ENCODE measurements at regions not wholly inside any gene's neighbourhood (a gene's known extent, or its start where the extent isn't known, plus 50 kb on each side); places are given as distances from the start of the nearest gene placed in this dataset.

DNA sequence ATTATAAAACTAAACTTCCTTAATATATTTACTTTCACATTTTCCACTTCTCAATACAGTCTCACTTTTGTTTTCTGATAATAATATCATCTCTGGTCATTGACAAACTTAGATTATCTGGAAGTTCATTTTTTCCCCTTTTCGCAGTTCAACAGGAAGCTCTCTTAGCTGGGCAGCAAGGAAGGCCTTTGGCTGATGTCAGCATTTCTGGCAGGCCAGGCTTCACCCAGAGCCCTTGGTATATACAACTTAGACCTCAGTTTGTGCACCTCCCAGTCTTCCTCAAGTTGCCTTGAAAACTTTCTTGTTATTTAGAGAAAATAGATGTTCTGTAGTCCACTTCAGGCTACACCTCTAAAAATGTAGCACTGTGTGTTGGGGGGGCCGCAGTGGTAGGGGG lies 1103.6 kb downstream of the AMY1C start:
- intact Hi-C loops (cut with micrococcal nuclease; ENCODE audit: unreplicated experiment) = no loop called here
- in situ Hi-C loops (cut with MboI) = no loop called here
- H3K4me3 ChIP-seq = no peak overlapping the region
- 14% methylated on average over 2 of the region's 2 CpGs for WGBS (ENCODE audit: insufficient coverage, insufficient replicate concordance, low lambda C conversion rate, missing lambda C conversion rate)
- no peaks in the 10 kb centered on the region for H4K20me1 ChIP-seq (ENCODE audit: control insufficient read depth, insufficient read depth)
- no peaks in the 10 kb centered on the region for H3K4me1 ChIP-seq (ENCODE audit: control insufficient read depth, insufficient read depth, low read length)
- FAIRE-seq (no peak), ATAC-seq (no peak), DNase-seq (ENCODE audit: low read depth, low spot score) (no peak)
- SMC1A ChIA-PET (ENCODE audit: uncharacterized antibody, unreplicated experiment) = interaction anchor here (0.8 kb wide), 1 partner anchor 18 kb away, joined by 3 read pairs; no protein-coding TSS in a partner anchor
- no peaks in the 10 kb centered on the region for H3K27me3 ChIP-seq (replicated peaks in 1 of 2; ENCODE audit: control insufficient read depth in 2 of 2, insufficient read depth in 2 of 2, low read length in 1 of 2)
- no peaks in the 10 kb centered on the region for H3K79me2 ChIP-seq (ENCODE audit: control insufficient read depth, insufficient read depth, low read length)
- RAD21 ChIA-PET (ENCODE audit: unreplicated experiment) = interaction anchor here (1.1 kb wide), 1 partner anchor 132 kb away, joined by 3 read pairs; no protein-coding TSS in a partner anchor
- TF ChIP-seq EED (IDR thresholded peaks at IDR 0.05; ENCODE audit: low read depth) = no peak
- TF ChIP-seq CHD2 (IDR thresholded peaks at IDR 0.05; ENCODE audit: borderline replicate concordance, low read depth, low read length) = no peak
- TF ChIP-seq IRF4 (IDR thresholded peaks at IDR 0.05; ENCODE audit: low read depth, low read length) = no peak
- no peak for TF ChIP-seq RAD51 (IDR thresholded peaks at IDR 0.05)
- no peak for TF ChIP-seq MTA2 (IDR thresholded peaks at IDR 0.05; ENCODE audit: low read depth)
- TF ChIP-seq CBX5 (IDR thresholded peaks at IDR 0.05; ENCODE audit: low read depth) = no peak
- no peak for TF ChIP-seq NFYB (IDR thresholded peaks at IDR 0.05; ENCODE audit: insufficient read depth, low read depth, low read length)
- CTCF ChIA-PET = no interaction called here
- BruUV-seq (replicated peaks) = no TSS peak
- no peak overlapping the region for H2AFZ ChIP-seq (ENCODE audit: control insufficient read depth, low read depth, low read length)
- H3K9ac ChIP-seq (ENCODE audit: control insufficient read depth, insufficient read depth, low read length) = no peak overlapping the region
- no peaks in the 10 kb centered on the region for H3K9me3 ChIP-seq (replicated peaks; ENCODE audit: control insufficient read depth, insufficient read depth, low read length)
- H3K27ac ChIP-seq (ENCODE audit: control insufficient read depth, insufficient read depth) = no peak overlapping the region
- POLR2A ChIA-PET = no interaction called here
- no peaks in the 10 kb centered on the region for H3K36me3 ChIP-seq (ENCODE audit: control insufficient read depth in 2 of 2, insufficient read depth in 2 of 2, low read length in 1 of 2)
- no peak overlapping the region for H3K4me2 ChIP-seq (ENCODE audit: control insufficient read depth, insufficient read depth)

DNA sequence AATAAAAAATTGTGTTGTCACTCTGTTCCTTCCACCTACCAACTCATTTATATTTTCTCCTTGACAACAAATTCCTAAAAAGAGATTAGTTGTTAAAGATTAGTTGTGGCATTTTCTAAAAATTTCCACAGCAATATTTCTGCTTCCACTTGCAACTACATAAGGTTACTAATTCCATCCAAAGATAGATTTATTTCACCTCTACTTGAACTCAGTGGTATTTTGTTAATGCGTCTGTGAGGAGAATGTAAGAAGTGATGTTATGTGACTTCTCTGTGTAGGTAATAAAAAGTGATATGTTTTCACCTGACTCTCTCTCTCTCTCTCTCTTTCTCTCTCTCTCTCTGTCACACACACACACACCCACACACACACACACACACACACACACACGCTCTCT lies 1104.8 kb downstream of the AMY1C start:
- no peak overlapping the region for H3K9ac ChIP-seq (ENCODE audit: control insufficient read depth, insufficient read depth, low read length)
- ChIA-PET RAD21 (ENCODE audit: unreplicated experiment) (no interaction called here), SMC1A (ENCODE audit: uncharacterized antibody, unreplicated experiment) (no interaction called here), POLR2A (no interaction called here), CTCF (no interaction called here)
- intact Hi-C loops (cut with micrococcal nuclease; ENCODE audit: unreplicated experiment) = no loop called here
- FAIRE-seq (no peak), DNase-seq (ENCODE audit: low read depth, low spot score) (no peak), ATAC-seq (no peak)
- H3K27ac ChIP-seq (ENCODE audit: control insufficient read depth, insufficient read depth) = no peak overlapping the region
- no peaks in the 10 kb centered on the region for H3K79me2 ChIP-seq (ENCODE audit: control insufficient read depth, insufficient read depth, low read length)
- no peaks in the 10 kb centered on the region for H4K20me1 ChIP-seq (ENCODE audit: control insufficient read depth, insufficient read depth)
- no peak overlapping the region for H3K4me3 ChIP-seq
- no peak for TF ChIP-seq NFYA (IDR thresholded peaks at IDR 0.05; ENCODE audit: borderline replicate concordance, low read depth, low read length)
- TF ChIP-seq, protein P1, sequence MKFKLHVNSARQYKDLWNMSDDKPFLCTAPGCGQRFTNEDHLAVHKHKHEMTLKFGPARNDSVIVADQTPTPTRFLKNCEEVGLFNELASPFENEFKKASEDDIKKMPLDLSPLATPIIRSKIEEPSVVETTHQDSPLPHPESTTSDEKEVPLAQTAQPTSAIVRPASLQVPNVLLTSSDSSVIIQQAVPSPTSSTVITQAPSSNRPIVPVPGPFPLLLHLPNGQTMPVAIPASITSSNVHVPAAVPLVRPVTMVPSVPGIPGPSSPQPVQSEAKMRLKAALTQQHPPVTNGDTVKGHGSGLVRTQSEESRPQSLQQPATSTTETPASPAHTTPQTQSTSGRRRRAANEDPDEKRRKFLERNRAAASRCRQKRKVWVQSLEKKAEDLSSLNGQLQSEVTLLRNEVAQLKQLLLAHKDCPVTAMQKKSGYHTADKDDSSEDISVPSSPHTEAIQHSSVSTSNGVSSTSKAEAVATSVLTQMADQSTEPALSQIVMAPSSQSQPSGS (IDR thresholded peaks at IDR 0.05; ENCODE audit: low read length) = no peak
- H2AFZ ChIP-seq (ENCODE audit: control insufficient read depth, low read depth, low read length) = no peak overlapping the region
- no peaks in the 10 kb centered on the region for H3K9me3 ChIP-seq (replicated peaks; ENCODE audit: control insufficient read depth, insufficient read depth, low read length)
- 90% methylated on average over 1 of the region's 2 CpGs for WGBS (ENCODE audit: insufficient coverage, insufficient replicate concordance, low lambda C conversion rate, missing lambda C conversion rate)
- no peaks in the 10 kb centered on the region for H3K4me1 ChIP-seq (ENCODE audit: control insufficient read depth, insufficient read depth, low read length)
- H3K4me2 ChIP-seq (ENCODE audit: control insufficient read depth, insufficient read depth) = no peak overlapping the region
- H3K27me3 ChIP-seq (replicated peaks in 1 of 2; ENCODE audit: control insufficient read depth in 2 of 2, insufficient read depth in 2 of 2, low read length in 1 of 2) = no peaks in the 10 kb centered on the region
- in situ Hi-C loops (cut with MboI) = no loop called here
- no TSS peak for BruUV-seq (replicated peaks)
- H3K36me3 ChIP-seq (ENCODE audit: control insufficient read depth in 2 of 2, insufficient read depth in 2 of 2, low read length in 1 of 2) = no peaks in the 10 kb centered on the region

Measured in GM12878 (cell line).